Endothelial cell (in vitro differentiated cells): ENCODE measurements at regions not wholly inside any gene's neighbourhood (a gene's known extent, or its start where the extent isn't known, plus 50 kb on each side); places are given as distances from the start of the nearest gene placed in this dataset.

ENCODE experiments used
- DNase-seq: peaks from one replicate; pipeline ENCODE4 v3.0.0; 2021; ENCODE audit warnings: low spot score
- H3K27ac Mint-ChIP-seq: one replicate; pipeline ENCODE4 v1.8.0; 2021; ENCODE audit warnings: mixed read lengths, inconsistent platforms; ENCODE audit not compliant: unreplicated experiment
- H3K27me3 Mint-ChIP-seq: one replicate; pipeline ENCODE4 v1.8.0; 2021; ENCODE audit warnings: mild to moderate bottlenecking, moderate library complexity, mixed read lengths, inconsistent platforms; ENCODE audit not compliant: unreplicated experiment
- H3K36me3 Mint-ChIP-seq: one replicate; pipeline ENCODE4 v1.8.0; 2021; ENCODE audit warnings: mild to moderate bottlenecking, low read depth, mixed read lengths, inconsistent platforms; ENCODE audit not compliant: unreplicated experiment
- H3K4me1 Mint-ChIP-seq: one replicate; pipeline ENCODE4 v1.8.0; 2021; ENCODE audit warnings: mild to moderate bottlenecking, mixed read lengths, inconsistent platforms; ENCODE audit not compliant: unreplicated experiment
- H3K4me3 Mint-ChIP-seq: one replicate; pipeline ENCODE4 v1.8.0; 2021; ENCODE audit warnings: mild to moderate bottlenecking, mixed read lengths, inconsistent platforms; ENCODE audit not compliant: unreplicated experiment
- H3K9me3 Mint-ChIP-seq: one replicate; pipeline ENCODE4 v1.8.0; 2021; ENCODE audit warnings: mixed read lengths, inconsistent platforms; ENCODE audit not compliant: unreplicated experiment
- CTCF ChIP-seq: fragments of 200-600 bp; sonication (generic); IDR thresholded peaks from one replicate; pipeline ENCODE4 v1.5.0; 2021; ENCODE audit warnings: antibody characterized with exemption; ENCODE audit not compliant: unreplicated experiment

- no peak for TF ChIP-seq CTCF
- no peaks in the 10 kb centered on the region for H3K27me3 Mint-ChIP-seq
- no peaks in the 10 kb centered on the region for H3K4me1 Mint-ChIP-seq
- no peak overlapping the region for H3K4me3 Mint-ChIP-seq
- no peak for DNase-seq
- no peaks in the 10 kb centered on the region for H3K36me3 Mint-ChIP-seq
- H3K9me3 Mint-ChIP-seq = no peaks in the 10 kb centered on the region
- H3K27ac Mint-ChIP-seq = no peak overlapping the region
Measured at GRCh38 chr18:39685303-39685902, 2119.8 kb upstream of the CELF4 start.

- no peaks in the 10 kb centered on the region for H3K27me3 Mint-ChIP-seq
- H3K4me1 Mint-ChIP-seq = no peaks in the 10 kb centered on the region
- no peak for TF ChIP-seq CTCF
- H3K36me3 Mint-ChIP-seq = no peaks in the 10 kb centered on the region
- no peak overlapping the region for H3K27ac Mint-ChIP-seq
- H3K4me3 Mint-ChIP-seq = no peak overlapping the region
- no peak for DNase-seq
- H3K9me3 Mint-ChIP-seq = no peaks in the 10 kb centered on the region
Measured at GRCh38 chr18:39681061-39681460, 2115.5 kb upstream of the CELF4 start.

- Mint-ChIP-seq H3K9me3 (no peaks in the 10 kb centered on the region), H3K36me3 (no peaks in the 10 kb centered on the region), H3K4me3 (no peak overlapping the region), H3K4me1 (no peaks in the 10 kb centered on the region), H3K27ac (no peak overlapping the region), H3K27me3 (peaks cover 2% of the 10 kb centered on the region)
- no peak for TF ChIP-seq CTCF
- no peak for DNase-seq
Measured at GRCh38 chr18:39675906-39676305, 2110.3 kb upstream of the CELF4 start.

- Mint-ChIP-seq H3K36me3 (no peaks in the 10 kb centered on the region), H3K27me3 (peaks cover 2% of the 10 kb centered on the region), H3K27ac (no peak overlapping the region), H3K9me3 (no peaks in the 10 kb centered on the region), H3K4me1 (no peaks in the 10 kb centered on the region), H3K4me3 (no peak overlapping the region)
- TF ChIP-seq CTCF = no peak
- DNase-seq = no peak
Measured at GRCh38 chr18:39675368-39675767, 2109.8 kb upstream of the CELF4 start.

GRCh38 chr18:39672171-39672570 is 2106.6 kb upstream of the CELF4 start:
- Mint-ChIP-seq H3K4me3 (no peak overlapping the region), H3K27me3 (peaks cover 2% of the 10 kb centered on the region), H3K27ac (no peak overlapping the region), H3K36me3 (no peaks in the 10 kb centered on the region), H3K9me3 (no peaks in the 10 kb centered on the region), H3K4me1 (peaks cover 3% of the 10 kb centered on the region)
- DNase-seq = no peak
- TF ChIP-seq CTCF = no peak
